RWPE1 (cell line): ENCODE measurements at regions not wholly inside any gene's neighbourhood (a gene's known extent, or its start where the extent isn't known, plus 50 kb on each side); places are given as distances from the start of the nearest gene placed in this dataset.

Experiments
- CTCF ChIA-PET: fragments of 350-600 bp; sonication (Branson Sonifier 250); formaldehyde crosslinking; extraction: SDS; loops from one replicate; lab custom pipeline; 2021; lab: Yijun Ruan, JAX
- POLR2A ChIA-PET: fragments of 400-600 bp; formaldehyde crosslinking; extraction: SDS; loops from one replicate; lab custom pipeline; 2020; ENCODE audit warnings: antibody characterized with exemption; ENCODE audit not compliant: low non-redundant PET; lab: Yijun Ruan, JAX
- DNase-seq: peaks from one replicate; pipeline ENCODE4 v3.0.0; 2012; ENCODE audit warnings: low spot score
- H3K27ac ChIP-seq: fragments of 450-650 bp; 2 replicates; pipeline ENCODE4 v1.5.1; 2017
- TF ChIP-seq, protein P1 (sequence below): fragments of 450-650 bp; conservative IDR thresholded peaks from 2 replicates; pipeline ENCODE4 v1.5.1; 2017; ENCODE audit warnings: low read depth, mild to moderate bottlenecking

DNA sequence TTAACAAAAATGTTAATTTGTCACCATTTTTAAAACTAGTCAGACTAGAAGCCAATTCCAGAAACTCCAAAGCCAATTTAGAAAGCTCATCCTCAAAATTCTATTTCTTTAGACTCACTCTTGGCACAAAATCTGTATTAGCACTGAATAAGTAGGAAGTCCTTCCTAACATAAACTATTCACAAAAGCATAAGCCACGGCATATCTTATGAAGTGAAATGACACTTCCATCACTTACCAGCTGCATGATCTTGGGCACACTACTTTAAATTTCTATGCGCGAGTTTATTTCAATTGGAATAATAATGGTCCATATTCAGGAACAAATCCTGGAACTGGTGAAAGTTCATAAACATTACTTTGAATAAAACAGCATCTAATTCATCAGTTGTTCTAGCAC lies 1544.0 kb downstream of the TECRL start:
- ChIA-PET POLR2A (no interaction called here), CTCF (no interaction called here)
- TF ChIP-seq, protein P1, sequence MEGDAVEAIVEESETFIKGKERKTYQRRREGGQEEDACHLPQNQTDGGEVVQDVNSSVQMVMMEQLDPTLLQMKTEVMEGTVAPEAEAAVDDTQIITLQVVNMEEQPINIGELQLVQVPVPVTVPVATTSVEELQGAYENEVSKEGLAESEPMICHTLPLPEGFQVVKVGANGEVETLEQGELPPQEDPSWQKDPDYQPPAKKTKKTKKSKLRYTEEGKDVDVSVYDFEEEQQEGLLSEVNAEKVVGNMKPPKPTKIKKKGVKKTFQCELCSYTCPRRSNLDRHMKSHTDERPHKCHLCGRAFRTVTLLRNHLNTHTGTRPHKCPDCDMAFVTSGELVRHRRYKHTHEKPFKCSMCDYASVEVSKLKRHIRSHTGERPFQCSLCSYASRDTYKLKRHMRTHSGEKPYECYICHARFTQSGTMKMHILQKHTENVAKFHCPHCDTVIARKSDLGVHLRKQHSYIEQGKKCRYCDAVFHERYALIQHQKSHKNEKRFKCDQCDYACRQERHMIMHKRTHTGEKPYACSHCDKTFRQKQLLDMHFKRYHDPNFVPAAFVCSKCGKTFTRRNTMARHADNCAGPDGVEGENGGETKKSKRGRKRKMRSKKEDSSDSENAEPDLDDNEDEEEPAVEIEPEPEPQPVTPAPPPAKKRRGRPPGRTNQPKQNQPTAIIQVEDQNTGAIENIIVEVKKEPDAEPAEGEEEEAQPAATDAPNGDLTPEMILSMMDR = no peak

DNA sequence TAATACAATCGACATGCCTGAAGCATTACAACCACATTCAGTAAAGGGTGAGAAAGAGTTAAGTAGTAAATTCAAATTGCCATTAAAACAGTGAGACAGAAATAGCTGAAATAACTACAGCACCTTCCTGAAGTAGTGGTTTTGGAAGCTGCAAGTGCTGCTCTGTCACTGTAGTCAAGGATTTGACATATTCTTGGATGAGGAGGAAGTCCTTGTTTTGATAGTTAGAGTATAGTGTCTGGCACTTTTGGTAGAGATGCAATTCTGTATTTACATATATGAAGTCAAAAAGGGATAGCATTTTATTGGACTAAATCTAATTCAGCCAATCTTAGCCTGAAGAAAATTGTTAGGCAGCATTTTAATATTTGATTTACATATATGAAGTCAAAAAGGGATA lies 1559.6 kb downstream of the TECRL start:
- no peak for DNase-seq
- TF ChIP-seq, protein P1 = no peak
- CTCF ChIA-PET = no interaction called here
- no peak overlapping the region for H3K27ac ChIP-seq
- POLR2A ChIA-PET = no interaction called here

More for the DNA sequence above, 1544.0 kb downstream of the TECRL start:
- no peak for DNase-seq
- no peak overlapping the region for H3K27ac ChIP-seq

DNA sequence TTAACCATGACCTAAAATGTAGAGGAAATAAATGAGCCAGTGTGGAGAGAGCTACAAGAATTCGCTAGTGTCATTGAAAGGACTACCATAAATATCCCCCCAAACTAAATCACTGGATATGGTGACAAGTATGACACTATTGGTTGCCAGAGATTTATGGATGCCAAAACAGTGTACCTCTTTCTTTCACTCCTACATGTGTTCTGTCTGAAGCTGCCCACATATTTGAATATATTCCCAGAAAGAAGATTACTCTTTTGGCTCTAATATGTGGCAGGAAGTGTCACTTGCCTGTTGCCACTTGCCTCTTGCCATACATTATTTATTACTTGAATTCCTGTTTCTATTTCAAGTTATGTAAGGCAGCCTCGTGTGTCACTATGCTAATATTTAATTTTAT lies 1573.6 kb downstream of the TECRL start:
- TF ChIP-seq, protein P1 = no peak
- no peak overlapping the region for H3K27ac ChIP-seq
- CTCF ChIA-PET = no interaction called here
- POLR2A ChIA-PET = no interaction called here
- no peak for DNase-seq

DNA sequence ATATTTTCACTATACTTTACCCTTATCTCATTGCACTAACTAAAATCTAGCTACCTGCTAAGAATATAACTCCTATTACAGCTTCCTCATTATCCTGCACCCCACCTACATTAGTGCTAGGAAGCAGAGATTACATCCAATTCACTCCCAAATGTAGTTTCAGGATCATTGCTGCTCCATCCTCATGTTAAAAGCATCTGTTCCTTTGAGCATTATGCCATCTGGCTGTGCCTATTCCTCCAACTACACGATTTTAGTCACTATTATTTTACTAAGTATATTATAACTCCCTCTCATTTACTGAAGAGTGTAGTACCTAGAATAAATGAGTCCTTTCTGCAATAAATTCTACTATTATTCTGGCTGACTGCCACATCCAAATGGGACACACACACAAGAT lies 1586.9 kb downstream of the TECRL start:
- ChIA-PET POLR2A (no interaction called here), CTCF (no interaction called here)

DNA sequence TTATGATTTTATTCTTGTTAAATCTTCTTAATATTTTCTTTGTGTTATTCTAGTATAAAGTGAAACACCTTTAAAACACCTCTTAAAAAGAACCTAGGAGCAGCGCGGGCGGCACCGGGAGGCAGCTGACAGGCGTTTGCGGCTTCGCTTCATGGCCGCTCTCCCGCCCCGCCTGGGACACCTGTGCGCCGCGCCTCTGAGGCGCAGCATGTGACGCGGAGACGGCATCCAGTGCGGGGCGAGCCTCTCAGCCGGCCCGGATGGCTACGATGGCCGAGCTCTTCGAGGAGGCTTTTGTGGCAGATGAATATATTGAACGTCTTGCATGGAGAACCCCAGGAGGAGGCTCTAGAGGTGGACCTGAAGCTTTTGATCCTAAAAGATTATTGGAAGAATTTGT lies 1592.7 kb downstream of the TECRL start:
- no peak overlapping the region for H3K27ac ChIP-seq
- TF ChIP-seq, protein P1 = no peak
- ChIA-PET POLR2A (no interaction called here), CTCF (no interaction called here)
- DNase-seq = no peak

More for the DNA sequence above, 1586.9 kb downstream of the TECRL start:
- no peak overlapping the region for H3K27ac ChIP-seq
- TF ChIP-seq, protein P1 = no peak
- no peak for DNase-seq

DNA sequence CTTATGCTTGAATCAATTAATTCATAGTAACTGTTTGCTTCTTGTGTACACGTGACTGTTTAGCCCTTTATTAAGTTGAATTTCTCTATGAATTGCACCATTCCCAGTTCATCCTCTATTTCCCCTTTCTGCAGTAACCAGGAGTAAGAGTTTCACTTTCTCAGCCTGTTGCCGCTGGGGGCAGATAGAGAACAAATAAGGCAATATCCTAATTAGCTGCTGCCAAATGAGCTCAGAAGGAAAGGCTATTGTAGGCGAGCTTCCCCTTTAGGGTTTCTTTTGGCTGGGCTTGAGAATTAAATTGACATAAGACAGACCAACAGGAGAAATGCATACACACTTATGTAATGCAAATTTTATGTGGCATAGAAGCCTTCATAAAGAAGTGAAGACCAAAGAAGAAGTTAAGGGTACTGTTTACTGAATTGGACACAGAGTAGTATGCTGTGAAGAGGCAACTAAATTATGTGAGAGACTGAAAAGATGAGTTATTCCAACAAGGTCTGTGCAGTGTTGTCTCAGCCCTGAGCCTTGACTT lies 1594.7 kb downstream of the TECRL start:
- CTCF ChIA-PET = no interaction called here
- TF ChIP-seq, protein P1 = no peak
- POLR2A ChIA-PET = no interaction called here
- no peak overlapping the region for H3K27ac ChIP-seq
- no peak for DNase-seq
